ENCODE measurements at regions not wholly inside any gene's neighbourhood (a gene's known extent, or its start where the extent isn't known, plus 50 kb on each side); places are given as distances from the start of the nearest gene placed in this dataset.

DNA sequence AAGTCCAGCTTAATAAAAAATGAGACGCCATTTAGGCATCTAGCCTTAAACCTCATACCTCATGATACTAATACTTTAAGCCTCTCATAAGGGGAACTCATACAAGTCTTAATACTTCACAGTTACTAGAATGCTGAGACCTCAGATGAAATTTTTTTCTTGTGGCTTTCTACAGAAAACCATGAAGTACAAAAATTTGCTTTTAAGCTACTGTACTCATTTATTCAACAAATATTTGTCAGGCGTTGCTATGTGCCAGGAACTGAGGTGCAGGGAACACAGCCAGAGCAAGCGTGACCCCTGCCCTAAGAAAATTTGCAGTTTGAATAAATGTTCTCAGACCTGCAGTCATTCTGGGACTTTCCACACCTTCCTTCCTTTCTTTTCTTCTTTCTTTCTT lies 150.6 kb downstream of the MRPL39 start:
- Histone ChIP-seq H3K4me1 (ENCODE audit: insufficient read depth) (no peaks in the 10 kb centered on the region), H2AFZ (peak overlapping the region; percentile 24; the same call in 1 of the 2 replicates), H3K36me3 (ENCODE audit: insufficient read depth) (no peaks in the 10 kb centered on the region), H4K20me1 (replicated peaks; ENCODE audit: insufficient read depth) (no peaks in the 10 kb centered on the region), H3K4me3 (no peak overlapping the region), H3K27me3 (ENCODE audit: insufficient read depth) (no peaks in the 10 kb centered on the region), H3K9me2 (ENCODE audit: insufficient read depth) (no peaks in the 10 kb centered on the region; the same call in 1 of the 2 replicates), H3K4me2 (no peak overlapping the region), H3F3A (replicated peaks; ENCODE audit: low read depth) (no peaks in the 10 kb centered on the region), H3K27ac (ENCODE audit: low read depth) (no peak overlapping the region), H3K79me2 (replicated peaks; ENCODE audit: insufficient read depth) (no peaks in the 10 kb centered on the region)
- no peak for ATAC-seq
- Mint-ChIP-seq H3K9me3 (no peaks in the 10 kb centered on the region), H3K4me1 (no peaks in the 10 kb centered on the region), H3K4me3 (no peak overlapping the region), H3K27ac (no peak overlapping the region), H3K27me3 (ENCODE audit: insufficient read depth, low read depth, poor library complexity) (no peaks in the 10 kb centered on the region), H3K36me3 (ENCODE audit: low read depth) (no peaks in the 10 kb centered on the region)
- TF ChIP-seq EZH2phosphoT487 (IDR thresholded peaks at IDR 0.05; ENCODE audit: unreplicated experiment) (no peak), EZH2 (IDR thresholded peaks at IDR 0.05; ENCODE audit: low read depth, unreplicated experiment) (no peak), POLR2AphosphoS5 (IDR thresholded peaks at IDR 0.05; ENCODE audit: low read depth) (no peak), STAT1 (IDR thresholded peaks at IDR 0.05; ENCODE audit: unreplicated experiment) (no peak), ZNF331 (CRISPR knock-in tag; IDR thresholded peaks at IDR 0.05; ENCODE audit: low read depth) (no peak), NANOG (IDR thresholded peaks at IDR 0.05; ENCODE audit: borderline replicate concordance) (no peak), ZNF114 (CRISPR knock-in tag; IDR thresholded peaks at IDR 0.05) (no peak), CREB1 (CRISPR knock-in tag; IDR thresholded peaks at IDR 0.05; ENCODE audit: low read depth) (no peak), JUNB (IDR thresholded peaks at IDR 0.05; ENCODE audit: unreplicated experiment) (no peak)
- TF ChIP-seq, protein P1, sequence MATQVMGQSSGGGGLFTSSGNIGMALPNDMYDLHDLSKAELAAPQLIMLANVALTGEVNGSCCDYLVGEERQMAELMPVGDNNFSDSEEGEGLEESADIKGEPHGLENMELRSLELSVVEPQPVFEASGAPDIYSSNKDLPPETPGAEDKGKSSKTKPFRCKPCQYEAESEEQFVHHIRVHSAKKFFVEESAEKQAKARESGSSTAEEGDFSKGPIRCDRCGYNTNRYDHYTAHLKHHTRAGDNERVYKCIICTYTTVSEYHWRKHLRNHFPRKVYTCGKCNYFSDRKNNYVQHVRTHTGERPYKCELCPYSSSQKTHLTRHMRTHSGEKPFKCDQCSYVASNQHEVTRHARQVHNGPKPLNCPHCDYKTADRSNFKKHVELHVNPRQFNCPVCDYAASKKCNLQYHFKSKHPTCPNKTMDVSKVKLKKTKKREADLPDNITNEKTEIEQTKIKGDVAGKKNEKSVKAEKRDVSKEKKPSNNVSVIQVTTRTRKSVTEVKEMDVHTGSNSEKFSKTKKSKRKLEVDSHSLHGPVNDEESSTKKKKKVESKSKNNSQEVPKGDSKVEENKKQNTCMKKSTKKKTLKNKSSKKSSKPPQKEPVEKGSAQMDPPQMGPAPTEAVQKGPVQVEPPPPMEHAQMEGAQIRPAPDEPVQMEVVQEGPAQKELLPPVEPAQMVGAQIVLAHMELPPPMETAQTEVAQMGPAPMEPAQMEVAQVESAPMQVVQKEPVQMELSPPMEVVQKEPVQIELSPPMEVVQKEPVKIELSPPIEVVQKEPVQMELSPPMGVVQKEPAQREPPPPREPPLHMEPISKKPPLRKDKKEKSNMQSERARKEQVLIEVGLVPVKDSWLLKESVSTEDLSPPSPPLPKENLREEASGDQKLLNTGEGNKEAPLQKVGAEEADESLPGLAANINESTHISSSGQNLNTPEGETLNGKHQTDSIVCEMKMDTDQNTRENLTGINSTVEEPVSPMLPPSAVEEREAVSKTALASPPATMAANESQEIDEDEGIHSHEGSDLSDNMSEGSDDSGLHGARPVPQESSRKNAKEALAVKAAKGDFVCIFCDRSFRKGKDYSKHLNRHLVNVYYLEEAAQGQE (IDR thresholded peaks at IDR 0.05; ENCODE audit: unreplicated experiment): no peak
- TF ChIP-seq, protein P2, sequence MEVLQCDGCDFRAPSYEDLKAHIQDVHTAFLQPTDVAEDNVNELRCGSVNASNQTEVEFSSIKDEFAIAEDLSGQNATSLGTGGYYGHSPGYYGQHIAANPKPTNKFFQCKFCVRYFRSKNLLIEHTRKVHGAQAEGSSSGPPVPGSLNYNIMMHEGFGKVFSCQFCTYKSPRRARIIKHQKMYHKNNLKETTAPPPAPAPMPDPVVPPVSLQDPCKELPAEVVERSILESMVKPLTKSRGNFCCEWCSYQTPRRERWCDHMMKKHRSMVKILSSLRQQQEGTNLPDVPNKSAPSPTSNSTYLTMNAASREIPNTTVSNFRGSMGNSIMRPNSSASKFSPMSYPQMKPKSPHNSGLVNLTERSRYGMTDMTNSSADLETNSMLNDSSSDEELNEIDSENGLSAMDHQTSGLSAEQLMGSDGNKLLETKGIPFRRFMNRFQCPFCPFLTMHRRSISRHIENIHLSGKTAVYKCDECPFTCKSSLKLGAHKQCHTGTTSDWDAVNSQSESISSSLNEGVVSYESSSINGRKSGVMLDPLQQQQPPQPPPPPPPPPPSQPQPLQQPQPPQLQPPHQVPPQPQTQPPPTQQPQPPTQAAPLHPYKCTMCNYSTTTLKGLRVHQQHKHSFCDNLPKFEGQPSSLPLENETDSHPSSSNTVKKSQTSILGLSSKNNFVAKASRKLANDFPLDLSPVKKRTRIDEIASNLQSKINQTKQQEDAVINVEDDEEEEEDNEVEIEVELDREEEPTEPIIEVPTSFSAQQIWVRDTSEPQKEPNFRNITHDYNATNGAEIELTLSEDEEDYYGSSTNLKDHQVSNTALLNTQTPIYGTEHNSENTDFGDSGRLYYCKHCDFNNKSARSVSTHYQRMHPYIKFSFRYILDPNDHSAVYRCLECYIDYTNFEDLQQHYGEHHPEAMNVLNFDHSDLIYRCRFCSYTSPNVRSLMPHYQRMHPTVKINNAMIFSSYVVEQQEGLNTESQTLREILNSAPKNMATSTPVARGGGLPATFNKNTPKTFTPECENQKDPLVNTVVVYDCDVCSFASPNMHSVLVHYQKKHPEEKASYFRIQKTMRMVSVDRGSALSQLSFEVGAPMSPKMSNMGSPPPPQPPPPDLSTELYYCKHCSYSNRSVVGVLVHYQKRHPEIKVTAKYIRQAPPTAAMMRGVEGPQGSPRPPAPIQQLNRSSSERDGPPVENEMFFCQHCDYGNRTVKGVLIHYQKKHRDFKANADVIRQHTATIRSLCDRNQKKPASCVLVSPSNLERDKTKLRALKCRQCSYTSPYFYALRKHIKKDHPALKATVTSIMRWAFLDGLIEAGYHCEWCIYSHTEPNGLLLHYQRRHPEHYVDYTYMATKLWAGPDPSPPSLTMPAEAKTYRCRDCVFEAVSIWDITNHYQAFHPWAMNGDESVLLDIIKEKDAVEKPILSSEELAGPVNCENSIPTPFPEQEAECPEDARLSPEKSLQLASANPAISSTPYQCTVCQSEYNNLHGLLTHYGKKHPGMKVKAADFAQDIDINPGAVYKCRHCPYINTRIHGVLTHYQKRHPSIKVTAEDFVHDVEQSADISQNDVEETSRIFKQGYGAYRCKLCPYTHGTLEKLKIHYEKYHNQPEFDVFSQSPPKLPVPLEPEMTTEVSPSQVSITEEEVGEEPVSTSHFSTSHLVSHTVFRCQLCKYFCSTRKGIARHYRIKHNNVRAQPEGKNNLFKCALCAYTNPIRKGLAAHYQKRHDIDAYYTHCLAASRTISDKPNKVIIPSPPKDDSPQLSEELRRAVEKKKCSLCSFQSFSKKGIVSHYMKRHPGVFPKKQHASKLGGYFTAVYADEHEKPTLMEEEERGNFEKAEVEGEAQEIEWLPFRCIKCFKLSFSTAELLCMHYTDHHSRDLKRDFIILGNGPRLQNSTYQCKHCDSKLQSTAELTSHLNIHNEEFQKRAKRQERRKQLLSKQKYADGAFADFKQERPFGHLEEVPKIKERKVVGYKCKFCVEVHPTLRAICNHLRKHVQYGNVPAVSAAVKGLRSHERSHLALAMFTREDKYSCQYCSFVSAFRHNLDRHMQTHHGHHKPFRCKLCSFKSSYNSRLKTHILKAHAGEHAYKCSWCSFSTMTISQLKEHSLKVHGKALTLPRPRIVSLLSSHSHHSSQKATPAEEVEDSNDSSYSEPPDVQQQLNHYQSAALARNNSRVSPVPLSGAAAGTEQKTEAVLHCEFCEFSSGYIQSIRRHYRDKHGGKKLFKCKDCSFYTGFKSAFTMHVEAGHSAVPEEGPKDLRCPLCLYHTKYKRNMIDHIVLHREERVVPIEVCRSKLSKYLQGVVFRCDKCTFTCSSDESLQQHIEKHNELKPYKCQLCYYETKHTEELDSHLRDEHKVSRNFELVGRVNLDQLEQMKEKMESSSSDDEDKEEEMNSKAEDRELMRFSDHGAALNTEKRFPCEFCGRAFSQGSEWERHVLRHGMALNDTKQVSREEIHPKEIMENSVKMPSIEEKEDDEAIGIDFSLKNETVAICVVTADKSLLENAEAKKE (CRISPR knock-in tag; IDR thresholded peaks at IDR 0.05): no peak
- TF ChIP-seq, protein P3, sequence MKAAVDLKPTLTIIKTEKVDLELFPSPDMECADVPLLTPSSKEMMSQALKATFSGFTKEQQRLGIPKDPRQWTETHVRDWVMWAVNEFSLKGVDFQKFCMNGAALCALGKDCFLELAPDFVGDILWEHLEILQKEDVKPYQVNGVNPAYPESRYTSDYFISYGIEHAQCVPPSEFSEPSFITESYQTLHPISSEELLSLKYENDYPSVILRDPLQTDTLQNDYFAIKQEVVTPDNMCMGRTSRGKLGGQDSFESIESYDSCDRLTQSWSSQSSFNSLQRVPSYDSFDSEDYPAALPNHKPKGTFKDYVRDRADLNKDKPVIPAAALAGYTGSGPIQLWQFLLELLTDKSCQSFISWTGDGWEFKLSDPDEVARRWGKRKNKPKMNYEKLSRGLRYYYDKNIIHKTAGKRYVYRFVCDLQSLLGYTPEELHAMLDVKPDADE (IDR thresholded peaks at IDR 0.05): no peak
- TF ChIP-seq, protein P4, sequence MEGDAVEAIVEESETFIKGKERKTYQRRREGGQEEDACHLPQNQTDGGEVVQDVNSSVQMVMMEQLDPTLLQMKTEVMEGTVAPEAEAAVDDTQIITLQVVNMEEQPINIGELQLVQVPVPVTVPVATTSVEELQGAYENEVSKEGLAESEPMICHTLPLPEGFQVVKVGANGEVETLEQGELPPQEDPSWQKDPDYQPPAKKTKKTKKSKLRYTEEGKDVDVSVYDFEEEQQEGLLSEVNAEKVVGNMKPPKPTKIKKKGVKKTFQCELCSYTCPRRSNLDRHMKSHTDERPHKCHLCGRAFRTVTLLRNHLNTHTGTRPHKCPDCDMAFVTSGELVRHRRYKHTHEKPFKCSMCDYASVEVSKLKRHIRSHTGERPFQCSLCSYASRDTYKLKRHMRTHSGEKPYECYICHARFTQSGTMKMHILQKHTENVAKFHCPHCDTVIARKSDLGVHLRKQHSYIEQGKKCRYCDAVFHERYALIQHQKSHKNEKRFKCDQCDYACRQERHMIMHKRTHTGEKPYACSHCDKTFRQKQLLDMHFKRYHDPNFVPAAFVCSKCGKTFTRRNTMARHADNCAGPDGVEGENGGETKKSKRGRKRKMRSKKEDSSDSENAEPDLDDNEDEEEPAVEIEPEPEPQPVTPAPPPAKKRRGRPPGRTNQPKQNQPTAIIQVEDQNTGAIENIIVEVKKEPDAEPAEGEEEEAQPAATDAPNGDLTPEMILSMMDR (conservative IDR thresholded peaks at IDR 0.05; ENCODE audit: low read depth in 2 of 2): no peak
- DNase-seq (ENCODE audit: low spot score): no peak

Measured in GM23338 (cell line).